ENCODE measurements at regions not wholly inside any gene's neighbourhood (a gene's known extent, or its start where the extent isn't known, plus 50 kb on each side); places are given as distances from the start of the nearest gene placed in this dataset.

GRCh38 chr11:112786196-112786595 is 175.0 kb upstream of the NCAM1 start:
- intact Hi-C loops (cut with micrococcal nuclease; ENCODE audit: unreplicated experiment) = no loop called here
- in situ Hi-C loops (cut with HindIII; ENCODE audit: low pct_unique_long_range_greater_than_20kb, low sequenced_read_pairs) = no loop called here
- no peak for TF ChIP-seq SIN3A (IDR thresholded peaks at IDR 0.05; ENCODE audit: borderline replicate concordance, insufficient read depth, low read depth, low read length)
- TF ChIP-seq REST (IDR thresholded peaks at IDR 0.05; ENCODE audit: insufficient read depth in 1 of 2, low read depth in 2 of 2, low read length in 1 of 2) = no peak
- TF ChIP-seq CTCF (IDR thresholded peaks at IDR 0.05) = no peak
- TF ChIP-seq TCF7L2 (IDR thresholded peaks at IDR 0.05; ENCODE audit: low read depth, low read length) = no peak
- no peak for TF ChIP-seq POLR2AphosphoS5 (IDR thresholded peaks at IDR 0.05; ENCODE audit: low read depth, low read length)
- ATAC-seq (no peak), DNase-seq (ENCODE audit: low read depth, low spot score) (no peak)
- H3K4me3 ChIP-seq (ENCODE audit: low read depth in 2 of 2, low read length in 2 of 2) = no peak overlapping the region
- no peaks in the 10 kb centered on the region for H3K36me3 ChIP-seq (ENCODE audit: control insufficient read depth, insufficient read depth, low read length)
- H3K27me3 ChIP-seq (ENCODE audit: control insufficient read depth, insufficient read depth, low read length) = peaks cover 15% of the 10 kb centered on the region
- no peak overlapping the region for H3K27ac ChIP-seq (ENCODE audit: low read length)
- CTCF ChIA-PET = no interaction called here
- BruUV-seq (replicated peaks) = no TSS peak
- H3K4me1 ChIP-seq (ENCODE audit: control insufficient read depth, insufficient read depth, low read length) = no peaks in the 10 kb centered on the region
- no peaks in the 10 kb centered on the region for H3K9me3 ChIP-seq (ENCODE audit: control insufficient read depth, insufficient read depth, low read depth, low read length)
- POLR2A ChIA-PET = no interaction called here

- DNase-seq (ENCODE audit: low read depth, low spot score) (no peak), ATAC-seq (no peak)
- H3K4me3 ChIP-seq (ENCODE audit: low read depth in 2 of 2, low read length in 2 of 2) = no peak overlapping the region
- TF ChIP-seq TCF7L2 (IDR thresholded peaks at IDR 0.05; ENCODE audit: low read depth, low read length) = no peak
- TF ChIP-seq REST (IDR thresholded peaks at IDR 0.05; ENCODE audit: insufficient read depth in 1 of 2, low read depth in 2 of 2, low read length in 1 of 2) = no peak
- TF ChIP-seq CTCF (IDR thresholded peaks at IDR 0.05) = no peak
- no peak for TF ChIP-seq SIN3A (IDR thresholded peaks at IDR 0.05; ENCODE audit: borderline replicate concordance, insufficient read depth, low read depth, low read length)
- TF ChIP-seq POLR2AphosphoS5 (IDR thresholded peaks at IDR 0.05; ENCODE audit: low read depth, low read length) = no peak
- H3K27ac ChIP-seq (ENCODE audit: low read length) = no peak overlapping the region
- BruUV-seq (replicated peaks) = no TSS peak
- no peaks in the 10 kb centered on the region for H3K4me1 ChIP-seq (ENCODE audit: control insufficient read depth, insufficient read depth, low read length)
- peaks cover 18% of the 10 kb centered on the region for H3K27me3 ChIP-seq (ENCODE audit: control insufficient read depth, insufficient read depth, low read length)
- in situ Hi-C loops (cut with HindIII; ENCODE audit: low pct_unique_long_range_greater_than_20kb, low sequenced_read_pairs) (no loop called here), intact Hi-C loops (cut with micrococcal nuclease; ENCODE audit: unreplicated experiment) (no loop called here)
- CTCF ChIA-PET = no interaction called here
- POLR2A ChIA-PET = no interaction called here
- H3K9me3 ChIP-seq (ENCODE audit: control insufficient read depth, insufficient read depth, low read depth, low read length) = no peaks in the 10 kb centered on the region
- no peaks in the 10 kb centered on the region for H3K36me3 ChIP-seq (ENCODE audit: control insufficient read depth, insufficient read depth, low read length)
These were observed 174.2 kb upstream of the NCAM1 start for GRCh38 chr11:112786886-112787530.
